SK-N-SH treated with all-trans-retinoic acid at 6 μM for 48 hours (cell line): ENCODE measurements at regions not wholly inside any gene's neighbourhood (a gene's known extent, or its start where the extent isn't known, plus 50 kb on each side); places are given as distances from the start of the nearest gene placed in this dataset.

ENCODE experiments used
- ATAC-seq: fragments of 200-7000 bp; cut with Tn5 transposase; 3 replicates; pipeline ENCODE4 v1.9.1; 2020; ENCODE audit warnings: mild to moderate bottlenecking, moderate library complexity
- ARNTL ChIP-seq: fragments of 450-650 bp; formaldehyde crosslinking; IDR thresholded peaks from 2 replicates; pipeline ENCODE4 v1.5.0; 2020; ENCODE audit warnings: low read depth, mild to moderate bottlenecking, moderate library complexity, borderline replicate concordance
- CSDC2 ChIP-seq: fragments of 250-450 bp; sonication (Bioruptor Pico); IDR thresholded peaks from 2 replicates; pipeline ENCODE4 v1.5.0; 2020; ENCODE audit warnings: mild to moderate bottlenecking, moderate library complexity
- ESRRG ChIP-seq: fragments of 250-450 bp; sonication (Bioruptor Pico); IDR thresholded peaks from 2 replicates; pipeline ENCODE4 v1.6.1; 2021; ENCODE audit warnings: mild to moderate bottlenecking
- ISL1 ChIP-seq: fragments of 250-450 bp; sonication (Bioruptor Pico); IDR thresholded peaks from 2 replicates; pipeline ENCODE4 v2.1.2; 2022; ENCODE audit warnings: mild to moderate bottlenecking, moderate library complexity
- OSR1 ChIP-seq: fragments of 250-450 bp; sonication (Bioruptor Pico); IDR thresholded peaks from 2 replicates; pipeline ENCODE4 v1.8.0; 2022; ENCODE audit warnings: moderate library complexity, mild to moderate bottlenecking, inconsistent platforms
- POU6F1 ChIP-seq: fragments of 250-450 bp; sonication (Bioruptor Pico); IDR thresholded peaks from 2 replicates; pipeline ENCODE4 v1.8.0; 2021; ENCODE audit warnings: low read depth, mild to moderate bottlenecking, moderate library complexity, borderline replicate concordance
- PPARA ChIP-seq: fragments of 250-450 bp; sonication (Bioruptor Pico); IDR thresholded peaks from 2 replicates; pipeline ENCODE4 v1.5.0; 2020; ENCODE audit warnings: mild to moderate bottlenecking, borderline replicate concordance
- RARB ChIP-seq: fragments of 250-450 bp; sonication (Bioruptor Pico); IDR thresholded peaks from 2 replicates; pipeline ENCODE4 v1.8.0; 2021; ENCODE audit warnings: mild to moderate bottlenecking, moderate library complexity
- SNAI2 ChIP-seq: fragments of 250-450 bp; sonication (Bioruptor Pico); IDR thresholded peaks from 2 replicates; pipeline ENCODE4 v1.5.0; 2020; ENCODE audit warnings: mild to moderate bottlenecking, moderate library complexity
- TSHZ2 ChIP-seq: fragments of 250-450 bp; sonication (Bioruptor Pico); IDR thresholded peaks from 2 replicates; pipeline ENCODE4 v1.5.0; 2020; ENCODE audit warnings: mild to moderate bottlenecking, moderate library complexity
- ZC3H10 ChIP-seq: fragments of 250-450 bp; sonication (Bioruptor Pico); IDR thresholded peaks from 2 replicates; pipeline ENCODE4 v1.5.1; 2021; ENCODE audit warnings: mild to moderate bottlenecking, moderate library complexity
- ZFP3 ChIP-seq: fragments of 250-450 bp; sonication (Bioruptor Pico); IDR thresholded peaks from 2 replicates; pipeline ENCODE4 v1.5.0; 2020; ENCODE audit warnings: mild to moderate bottlenecking, moderate library complexity
- ZFP30 ChIP-seq: fragments of 450-650 bp; formaldehyde crosslinking; IDR thresholded peaks from 2 replicates; pipeline ENCODE4 v1.5.0; 2022; ENCODE audit warnings: mild to moderate bottlenecking, moderate library complexity
- ZNF565 ChIP-seq: fragments of 450-650 bp; formaldehyde crosslinking; conservative IDR thresholded peaks from 2 replicates; pipeline ENCODE4 v1.5.0; 2020; ENCODE audit warnings: low read depth, mild to moderate bottlenecking, moderate library complexity
- ZNF70 ChIP-seq: fragments of 450-650 bp; formaldehyde crosslinking; IDR thresholded peaks from 2 replicates; pipeline ENCODE4 v1.5.0; 2020; ENCODE audit warnings: mild to moderate bottlenecking, moderate library complexity
- ZNF8 ChIP-seq: fragments of 450-650 bp; formaldehyde crosslinking; IDR thresholded peaks from 2 replicates; pipeline ENCODE4 v1.5.0; 2020; ENCODE audit warnings: mild to moderate bottlenecking, moderate library complexity
- TF ChIP-seq, protein P1 (sequence below): fragments of 250-450 bp; sonication (Bioruptor Pico); IDR thresholded peaks from 2 replicates; pipeline ENCODE4 v1.8.0; 2020; ENCODE audit warnings: mild to moderate bottlenecking, moderate library complexity, borderline replicate concordance
- TF ChIP-seq, protein P2 (sequence below): fragments of 250-450 bp; sonication (Bioruptor Pico); IDR thresholded peaks from 2 replicates; pipeline ENCODE4 v1.5.1; 2021; ENCODE audit warnings: mild to moderate bottlenecking, moderate library complexity
- TF ChIP-seq, protein P3 (sequence below): fragments of 250-450 bp; sonication (Bioruptor Pico); IDR thresholded peaks from 2 replicates; pipeline ENCODE4 v1.5.1; 2020; ENCODE audit warnings: low read depth, mild to moderate bottlenecking, moderate library complexity

GRCh38 chr5:82679660-82680059, 397.5 kb downstream of the TMEM167A start:
- TF ChIP-seq ZFP30 = no peak
- no peak for TF ChIP-seq ARNTL (CRISPR knock-in tag)
- TF ChIP-seq POU6F1 (CRISPR knock-in tag) = no peak
- TF ChIP-seq ZNF8 = no peak
- no peak for TF ChIP-seq RARB (CRISPR knock-in tag)
- no peak for TF ChIP-seq SNAI2
- TF ChIP-seq ZNF565 (CRISPR knock-in tag) = no peak
- TF ChIP-seq, protein P1, sequence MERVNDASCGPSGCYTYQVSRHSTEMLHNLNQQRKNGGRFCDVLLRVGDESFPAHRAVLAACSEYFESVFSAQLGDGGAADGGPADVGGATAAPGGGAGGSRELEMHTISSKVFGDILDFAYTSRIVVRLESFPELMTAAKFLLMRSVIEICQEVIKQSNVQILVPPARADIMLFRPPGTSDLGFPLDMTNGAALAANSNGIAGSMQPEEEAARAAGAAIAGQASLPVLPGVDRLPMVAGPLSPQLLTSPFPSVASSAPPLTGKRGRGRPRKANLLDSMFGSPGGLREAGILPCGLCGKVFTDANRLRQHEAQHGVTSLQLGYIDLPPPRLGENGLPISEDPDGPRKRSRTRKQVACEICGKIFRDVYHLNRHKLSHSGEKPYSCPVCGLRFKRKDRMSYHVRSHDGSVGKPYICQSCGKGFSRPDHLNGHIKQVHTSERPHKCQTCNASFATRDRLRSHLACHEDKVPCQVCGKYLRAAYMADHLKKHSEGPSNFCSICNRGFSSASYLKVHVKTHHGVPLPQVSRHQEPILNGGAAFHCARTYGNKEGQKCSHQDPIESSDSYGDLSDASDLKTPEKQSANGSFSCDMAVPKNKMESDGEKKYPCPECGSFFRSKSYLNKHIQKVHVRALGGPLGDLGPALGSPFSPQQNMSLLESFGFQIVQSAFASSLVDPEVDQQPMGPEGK (CRISPR knock-in tag) = no peak
- TF ChIP-seq ISL1 = no peak
- TF ChIP-seq ZFP3 (CRISPR knock-in tag) = no peak
- TF ChIP-seq PPARA (CRISPR knock-in tag) = no peak
- no peak for TF ChIP-seq ESRRG (CRISPR knock-in tag)
- no peak for TF ChIP-seq OSR1
- TF ChIP-seq, protein P2, sequence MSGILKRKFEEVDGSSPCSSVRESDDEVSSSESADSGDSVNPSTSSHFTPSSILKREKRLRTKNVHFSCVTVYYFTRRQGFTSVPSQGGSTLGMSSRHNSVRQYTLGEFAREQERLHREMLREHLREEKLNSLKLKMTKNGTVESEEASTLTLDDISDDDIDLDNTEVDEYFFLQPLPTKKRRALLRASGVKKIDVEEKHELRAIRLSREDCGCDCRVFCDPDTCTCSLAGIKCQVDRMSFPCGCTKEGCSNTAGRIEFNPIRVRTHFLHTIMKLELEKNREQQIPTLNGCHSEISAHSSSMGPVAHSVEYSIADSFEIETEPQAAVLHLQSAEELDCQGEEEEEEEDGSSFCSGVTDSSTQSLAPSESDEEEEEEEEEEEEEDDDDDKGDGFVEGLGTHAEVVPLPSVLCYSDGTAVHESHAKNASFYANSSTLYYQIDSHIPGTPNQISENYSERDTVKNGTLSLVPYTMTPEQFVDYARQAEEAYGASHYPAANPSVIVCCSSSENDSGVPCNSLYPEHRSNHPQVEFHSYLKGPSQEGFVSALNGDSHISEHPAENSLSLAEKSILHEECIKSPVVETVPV (CRISPR knock-in tag) = no peak
- no peak for TF ChIP-seq ZC3H10
- TF ChIP-seq, protein P3, sequence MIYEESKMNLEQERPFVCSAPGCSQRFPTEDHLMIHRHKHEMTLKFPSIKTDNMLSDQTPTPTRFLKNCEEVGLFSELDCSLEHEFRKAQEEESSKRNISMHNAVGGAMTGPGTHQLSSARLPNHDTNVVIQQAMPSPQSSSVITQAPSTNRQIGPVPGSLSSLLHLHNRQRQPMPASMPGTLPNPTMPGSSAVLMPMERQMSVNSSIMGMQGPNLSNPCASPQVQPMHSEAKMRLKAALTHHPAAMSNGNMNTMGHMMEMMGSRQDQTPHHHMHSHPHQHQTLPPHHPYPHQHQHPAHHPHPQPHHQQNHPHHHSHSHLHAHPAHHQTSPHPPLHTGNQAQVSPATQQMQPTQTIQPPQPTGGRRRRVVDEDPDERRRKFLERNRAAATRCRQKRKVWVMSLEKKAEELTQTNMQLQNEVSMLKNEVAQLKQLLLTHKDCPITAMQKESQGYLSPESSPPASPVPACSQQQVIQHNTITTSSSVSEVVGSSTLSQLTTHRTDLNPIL (CRISPR knock-in tag) = no peak
- TF ChIP-seq ZNF70 (CRISPR knock-in tag) = no peak
- TF ChIP-seq CSDC2 = no peak
- TF ChIP-seq TSHZ2 (CRISPR knock-in tag) = no peak
- no peak for ATAC-seq

- TF ChIP-seq RARB (CRISPR knock-in tag) = no peak
- TF ChIP-seq ZFP30 = no peak
- TF ChIP-seq SNAI2 = no peak
- no peak for TF ChIP-seq ISL1
- TF ChIP-seq ZNF565 (CRISPR knock-in tag) = no peak
- no peak for TF ChIP-seq ARNTL (CRISPR knock-in tag)
- no peak for TF ChIP-seq OSR1
- TF ChIP-seq ZNF70 (CRISPR knock-in tag) = no peak
- TF ChIP-seq CSDC2 = no peak
- TF ChIP-seq TSHZ2 (CRISPR knock-in tag) = no peak
- TF ChIP-seq, protein P3 (CRISPR knock-in tag) = no peak
- no peak for TF ChIP-seq ESRRG (CRISPR knock-in tag)
- TF ChIP-seq POU6F1 (CRISPR knock-in tag) = no peak
- no peak for ATAC-seq
Observed at GRCh38 chr5:82676661-82677060, 398.5 kb upstream of the RPS23 start.
